NT2/D1 (cell line): ENCODE measurements at regions not wholly inside any gene's neighbourhood (a gene's known extent, or its start where the extent isn't known, plus 50 kb on each side); places are given as distances from the start of the nearest gene placed in this dataset.

ENCODE experiments used
- YY1 ChIP-seq: IDR thresholded peaks from 2 replicates; pipeline ENCODE4 v1.6.1; 2011; ENCODE audit not compliant: insufficient read length, insufficient read depth
- ZNF274 ChIP-seq: IDR thresholded peaks from 2 replicates; pipeline ENCODE4 v1.6.1; 2011; ENCODE audit warnings: mild to moderate bottlenecking, low read depth, low read length

DNA sequence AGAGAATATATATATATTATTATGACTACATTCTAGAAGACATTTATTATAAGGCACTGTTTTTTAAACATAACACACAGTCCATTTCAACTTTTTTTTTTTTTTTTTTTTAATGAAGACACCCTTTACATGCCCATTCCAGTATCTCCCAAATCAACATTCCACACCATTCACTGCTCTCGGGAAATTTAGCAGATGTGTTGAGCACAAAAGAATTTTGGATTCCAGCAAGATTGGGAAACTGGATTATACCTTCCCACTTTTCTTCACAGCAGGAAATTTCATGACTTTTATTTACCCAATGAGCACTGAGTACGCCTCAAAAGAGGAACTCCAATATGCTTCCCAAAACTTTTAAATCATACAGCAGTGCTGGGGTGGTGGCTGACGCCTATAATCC, 333.6 kb upstream of the DAB2 start:
- TF ChIP-seq YY1 (no peak), ZNF274 (no peak)
